Sigmoid colon (tissue), 4 donors: ENCODE measurements at regions not wholly inside any gene's neighbourhood (a gene's known extent, or its start where the extent isn't known, plus 50 kb on each side); places are given as distances from the start of the nearest gene placed in this dataset.

Experiments used
- CTCF ChIP-seq, 4 experiments: fragments of 450-650 bp in 3 of 4; fragments of 200-600 bp in 1 of 4; IDR thresholded peaks; one replicate each; pipeline ENCODE4 v1.5.1; 2016 to 2019; ENCODE audit warnings: antibody characterized with exemption in 4 of 4, mild to moderate bottlenecking in 3 of 4, moderate library complexity in 2 of 4
- EP300 ChIP-seq, 4 donors: sonication (generic); formaldehyde crosslinking; IDR thresholded peaks; one replicate each; pipeline ENCODE4 v1.6.1; 2017; ENCODE audit warnings: antibody characterized with exemption in 4 of 4
- POLR2A ChIP-seq, 2 donors: fragments of 450-650 bp; IDR thresholded peaks; one replicate each; pipeline ENCODE4 v1.6.1; 2016; ENCODE audit warnings: antibody characterized with exemption in 2 of 2, mild to moderate bottlenecking in 2 of 2, moderate library complexity in 2 of 2
- POLR2AphosphoS5 ChIP-seq, 4 donors: sonication (generic); formaldehyde crosslinking; IDR thresholded peaks; one replicate each; pipeline ENCODE4 v1.6.1; 2017; ENCODE audit warnings: antibody characterized with exemption in 4 of 4

GRCh38 chr2:120565095-120565460, 170.6 kb upstream of the GLI2 start:
- TF ChIP-seq POLR2A (IDR thresholded peaks at IDR 0.05) (no peak), CTCF (IDR thresholded peaks at IDR 0.05) (no peak), EP300 (IDR thresholded peaks at IDR 0.05) (no peak), POLR2AphosphoS5 (IDR thresholded peaks at IDR 0.05) (no peak)
